ENCODE measurements at regions not wholly inside any gene's neighbourhood (a gene's known extent, or its start where the extent isn't known, plus 50 kb on each side); places are given as distances from the start of the nearest gene placed in this dataset.

DNA sequence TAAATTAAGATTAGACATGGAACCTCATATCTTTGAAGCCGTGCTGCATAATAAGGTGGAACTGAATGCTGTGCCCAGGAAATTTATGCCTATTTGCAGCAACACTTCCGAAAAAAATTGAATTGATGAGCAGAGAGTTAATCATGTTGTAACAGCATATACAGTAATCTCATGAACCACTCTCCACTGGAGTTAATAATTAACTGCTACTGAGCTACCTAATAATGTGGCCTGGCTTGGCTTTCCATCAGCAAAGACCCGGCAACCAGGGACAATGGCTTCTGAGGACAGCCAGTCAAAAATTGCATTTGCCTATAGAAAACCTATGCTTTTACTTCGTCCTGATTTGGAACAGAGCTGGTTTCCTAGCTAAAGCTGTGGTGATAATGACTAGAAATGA, 63.8 kb upstream of the GATB start:
- DNase-seq, result no peak

- DNase-seq, result no peak
These were observed 61.5 kb upstream of the GATB start for GRCh38 chr4:151822331-151822730.

- no peak for DNase-seq
These were observed 59.2 kb upstream of the GATB start for GRCh38 chr4:151820004-151820403.

GRCh38 chr4:151811403-151811802, 50.6 kb upstream of the GATB start:
- DNase-seq, result no peak
